ENCODE measurements at regions not wholly inside any gene's neighbourhood (a gene's known extent, or its start where the extent isn't known, plus 50 kb on each side); places are given as distances from the start of the nearest gene placed in this dataset.

DNA sequence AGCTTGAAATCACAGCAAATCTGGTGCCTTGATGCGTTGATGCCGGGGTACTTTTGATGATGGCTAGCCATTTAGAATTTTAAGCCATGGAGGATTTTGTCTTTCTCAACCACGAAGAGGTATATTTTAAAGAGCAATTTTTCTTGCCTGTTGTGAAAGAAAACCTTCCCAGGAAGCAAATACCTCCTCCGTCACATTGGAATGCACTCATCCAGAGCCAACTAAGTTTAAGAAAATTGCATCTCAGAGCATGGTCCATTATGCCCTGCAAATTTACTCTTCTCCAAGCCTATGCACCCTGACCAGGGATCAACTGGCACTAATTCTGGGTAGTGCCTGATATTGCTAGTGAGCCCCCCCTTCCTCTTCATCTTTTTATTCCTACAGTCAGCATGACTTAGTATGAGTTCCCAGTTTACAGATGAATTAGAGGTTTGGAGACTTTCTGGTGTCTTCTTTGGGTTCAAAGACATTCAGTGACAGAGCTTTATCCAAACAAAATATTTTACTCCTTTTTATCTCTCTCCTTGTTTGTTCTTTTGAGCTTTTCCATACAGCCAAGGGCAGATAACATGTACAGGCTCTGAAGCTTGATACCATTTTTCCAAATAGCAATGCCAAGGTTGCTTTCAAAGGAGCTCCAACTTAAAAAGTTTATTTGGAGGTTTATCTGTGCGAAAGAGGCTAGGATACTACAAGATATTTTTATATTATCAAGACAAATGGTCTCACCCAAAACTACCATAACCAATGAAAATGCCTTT, 56.6 kb upstream of the ANK3 start:
- TF ChIP-seq HDGF (IDR thresholded peaks at IDR 0.05; ENCODE audit: borderline replicate concordance) (no peak), FOXM1 (IDR thresholded peaks at IDR 0.05; ENCODE audit: borderline replicate concordance) (no peak), SP1 (IDR thresholded peaks at IDR 0.05) (no peak), ZNF384 (IDR thresholded peaks at IDR 0.05) (no peak), BHLHE40 (IDR thresholded peaks at IDR 0.05; ENCODE audit: borderline replicate concordance) (no peak), FOXK2 (IDR thresholded peaks at IDR 0.05) (no peak), FOXA1 (IDR thresholded peaks at IDR 0.05) (no peak), TARDBP (IDR thresholded peaks at IDR 0.05) (no peak), NFRKB (IDR thresholded peaks at IDR 0.05) (no peak), ELF4 (IDR thresholded peaks at IDR 0.05) (no peak), SUZ12 (IDR thresholded peaks at IDR 0.05) (no peak)

Data from HEK293T (cell line).